WTC11 (cell line): ENCODE measurements at regions not wholly inside any gene's neighbourhood (a gene's known extent, or its start where the extent isn't known, plus 50 kb on each side); places are given as distances from the start of the nearest gene placed in this dataset.

Source experiments
- AFF4 ChIP-seq: sonication (generic); formaldehyde crosslinking; IDR thresholded peaks from 2 replicates; pipeline ENCODE4 v1.8.1; 2023; ENCODE audit warnings: mild to moderate bottlenecking, missing genetic modification reagents, borderline replicate concordance
- CTCF ChIP-seq: fragments of 200-600 bp; IDR thresholded peaks from 2 replicates; pipeline ENCODE4 v1.8.0; 2022; ENCODE audit warnings: antibody characterized with exemption
- ETV6 ChIP-seq: sonication (generic); formaldehyde crosslinking; IDR thresholded peaks from 2 replicates; pipeline ENCODE4 v1.8.1; 2022; ENCODE audit warnings: mild to moderate bottlenecking, missing genetic modification reagents
- FOXP1 ChIP-seq: sonication (generic); formaldehyde crosslinking; IDR thresholded peaks from 2 replicates; pipeline ENCODE4 v1.8.0; 2022; ENCODE audit warnings: missing genetic modification reagents, mild to moderate bottlenecking, moderate library complexity, borderline replicate concordance
- JUN ChIP-seq: sonication (generic); formaldehyde crosslinking; IDR thresholded peaks from 2 replicates; pipeline ENCODE4 v1.8.0; 2023; ENCODE audit warnings: mild to moderate bottlenecking, missing genetic modification reagents
- NFE2L1 ChIP-seq: sonication (generic); formaldehyde crosslinking; IDR thresholded peaks from 2 replicates; pipeline ENCODE4 v1.8.1; 2023; ENCODE audit warnings: missing genetic modification reagents
- RELA ChIP-seq: sonication (generic); formaldehyde crosslinking; IDR thresholded peaks from 2 replicates; pipeline ENCODE4 v1.8.1; 2022; ENCODE audit warnings: missing genetic modification reagents, mild to moderate bottlenecking, borderline replicate concordance
- USF1 ChIP-seq: sonication (generic); formaldehyde crosslinking; IDR thresholded peaks from 2 replicates; pipeline ENCODE4 v1.8.0; 2022; ENCODE audit warnings: mild to moderate bottlenecking, missing genetic modification reagents
- ZNF121 ChIP-seq: sonication (generic); formaldehyde crosslinking; IDR thresholded peaks from 2 replicates; pipeline ENCODE4 v1.8.0; 2023; ENCODE audit warnings: missing genetic modification reagents

- TF ChIP-seq NFE2L1 (CRISPR knock-in tag): no peak
- TF ChIP-seq CTCF: no peak
- no peak for TF ChIP-seq FOXP1 (CRISPR knock-in tag)
- TF ChIP-seq ZNF121 (CRISPR knock-in tag): no peak
- no peak for TF ChIP-seq JUN (CRISPR knock-in tag)
- TF ChIP-seq ETV6 (CRISPR knock-in tag): no peak
- no peak for TF ChIP-seq USF1 (CRISPR knock-in tag)
- TF ChIP-seq AFF4 (CRISPR knock-in tag): no peak
- TF ChIP-seq RELA (CRISPR knock-in tag): no peak
Measured at GRCh38 chr4:137417676-137418075, 114.6 kb downstream of the PCDH18 start.
